ENCODE measurements at regions not wholly inside any gene's neighbourhood (a gene's known extent, or its start where the extent isn't known, plus 50 kb on each side); places are given as distances from the start of the nearest gene placed in this dataset.

- TF ChIP-seq, protein P1, sequence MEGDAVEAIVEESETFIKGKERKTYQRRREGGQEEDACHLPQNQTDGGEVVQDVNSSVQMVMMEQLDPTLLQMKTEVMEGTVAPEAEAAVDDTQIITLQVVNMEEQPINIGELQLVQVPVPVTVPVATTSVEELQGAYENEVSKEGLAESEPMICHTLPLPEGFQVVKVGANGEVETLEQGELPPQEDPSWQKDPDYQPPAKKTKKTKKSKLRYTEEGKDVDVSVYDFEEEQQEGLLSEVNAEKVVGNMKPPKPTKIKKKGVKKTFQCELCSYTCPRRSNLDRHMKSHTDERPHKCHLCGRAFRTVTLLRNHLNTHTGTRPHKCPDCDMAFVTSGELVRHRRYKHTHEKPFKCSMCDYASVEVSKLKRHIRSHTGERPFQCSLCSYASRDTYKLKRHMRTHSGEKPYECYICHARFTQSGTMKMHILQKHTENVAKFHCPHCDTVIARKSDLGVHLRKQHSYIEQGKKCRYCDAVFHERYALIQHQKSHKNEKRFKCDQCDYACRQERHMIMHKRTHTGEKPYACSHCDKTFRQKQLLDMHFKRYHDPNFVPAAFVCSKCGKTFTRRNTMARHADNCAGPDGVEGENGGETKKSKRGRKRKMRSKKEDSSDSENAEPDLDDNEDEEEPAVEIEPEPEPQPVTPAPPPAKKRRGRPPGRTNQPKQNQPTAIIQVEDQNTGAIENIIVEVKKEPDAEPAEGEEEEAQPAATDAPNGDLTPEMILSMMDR (IDR thresholded peaks at IDR 0.05): no peak
- no peak for TF ChIP-seq POLR2A (IDR thresholded peaks at IDR 0.05)
Observed at GRCh38 chr20:39394461-39394860, 432.3 kb downstream of the DHX35 start.
